ENCODE measurements at regions not wholly inside any gene's neighbourhood (a gene's known extent, or its start where the extent isn't known, plus 50 kb on each side); places are given as distances from the start of the nearest gene placed in this dataset.

GRCh38 chr7:8827329-8827728 is 393.9 kb downstream of the NXPH1 start:
- Histone ChIP-seq H3K36me3 (no peaks in the 10 kb centered on the region), H3K4me3 (no peak overlapping the region), H3K4me1 (ENCODE audit: control insufficient read depth in 1 of 2, low read depth in 2 of 2) (no peaks in the 10 kb centered on the region), H3K27ac (no peak overlapping the region), H3K27me3 (replicated peaks; ENCODE audit: insufficient read depth) (no peaks in the 10 kb centered on the region), H3K9me3 (no peaks in the 10 kb centered on the region)
- DNase-seq (ENCODE audit: low spot score) (no peak), ATAC-seq (ENCODE audit: insufficient number of reproducible peaks, low FRiP score, low read depth) (no peak)
- TF ChIP-seq CTCF (IDR thresholded peaks at IDR 0.05) = no peak

GRCh38 chr7:8829100-8829499 is 395.7 kb downstream of the NXPH1 start:
- ATAC-seq (ENCODE audit: insufficient number of reproducible peaks, low FRiP score, low read depth) (no peak), DNase-seq (ENCODE audit: low spot score) (no peak)
- Histone ChIP-seq H3K36me3 (no peaks in the 10 kb centered on the region), H3K4me3 (no peak overlapping the region), H3K27me3 (replicated peaks; ENCODE audit: insufficient read depth) (no peaks in the 10 kb centered on the region), H3K9me3 (no peaks in the 10 kb centered on the region), H3K4me1 (ENCODE audit: control insufficient read depth in 1 of 2, low read depth in 2 of 2) (no peaks in the 10 kb centered on the region), H3K27ac (no peak overlapping the region)
- TF ChIP-seq CTCF (IDR thresholded peaks at IDR 0.05) = no peak

- no peak for ATAC-seq (ENCODE audit: insufficient number of reproducible peaks, low FRiP score, low read depth)
- H3K4me3 ChIP-seq = no peak overlapping the region
- no peaks in the 10 kb centered on the region for H3K4me1 ChIP-seq (ENCODE audit: control insufficient read depth in 1 of 2, low read depth in 2 of 2)
- no peaks in the 10 kb centered on the region for H3K27me3 ChIP-seq (replicated peaks; ENCODE audit: insufficient read depth)
- no peaks in the 10 kb centered on the region for H3K9me3 ChIP-seq
- TF ChIP-seq CTCF (IDR thresholded peaks at IDR 0.05) = no peak
- no peak overlapping the region for H3K27ac ChIP-seq
- DNase-seq (ENCODE audit: low spot score) = no peak
- no peaks in the 10 kb centered on the region for H3K36me3 ChIP-seq
Measured at GRCh38 chr7:8831376-8831775, 398.0 kb downstream of the NXPH1 start.

- H3K27ac ChIP-seq = no peak overlapping the region
- H3K27me3 ChIP-seq (replicated peaks; ENCODE audit: insufficient read depth) = no peaks in the 10 kb centered on the region
- DNase-seq (ENCODE audit: low spot score) (no peak), ATAC-seq (ENCODE audit: insufficient number of reproducible peaks, low FRiP score, low read depth) (no peak)
- H3K4me1 ChIP-seq (ENCODE audit: control insufficient read depth in 1 of 2, low read depth in 2 of 2) = no peaks in the 10 kb centered on the region
- no peak overlapping the region for H3K4me3 ChIP-seq
- H3K36me3 ChIP-seq = no peaks in the 10 kb centered on the region
- no peak for TF ChIP-seq CTCF (IDR thresholded peaks at IDR 0.05)
- no peaks in the 10 kb centered on the region for H3K9me3 ChIP-seq
Measured at GRCh38 chr7:8833355-8833754, 399.9 kb downstream of the NXPH1 start.

- no peak for DNase-seq (ENCODE audit: low spot score)
- no peak overlapping the region for H3K27ac ChIP-seq
- H3K4me1 ChIP-seq (ENCODE audit: control insufficient read depth in 1 of 2, low read depth in 2 of 2) = no peaks in the 10 kb centered on the region
- H3K27me3 ChIP-seq (replicated peaks; ENCODE audit: insufficient read depth) = no peaks in the 10 kb centered on the region
- no peaks in the 10 kb centered on the region for H3K36me3 ChIP-seq
- no peak for ATAC-seq (ENCODE audit: insufficient number of reproducible peaks, low FRiP score, low read depth)
- no peak for TF ChIP-seq CTCF (IDR thresholded peaks at IDR 0.05)
- H3K9me3 ChIP-seq = no peaks in the 10 kb centered on the region
- no peak overlapping the region for H3K4me3 ChIP-seq
Measured at GRCh38 chr7:8841171-8841570, 407.8 kb downstream of the NXPH1 start.

All from thoracic aorta (tissue), 2 donors.